Fibroblast of gingiva (primary cell): ENCODE measurements at regions not wholly inside any gene's neighbourhood (a gene's known extent, or its start where the extent isn't known, plus 50 kb on each side); places are given as distances from the start of the nearest gene placed in this dataset.
"Not testable (repeated sequence)": the region's sequence is repeated elsewhere in the genome, so short reads cannot be mapped to it uniquely, and the experiment has no call there.

Experiments used
- DNase-seq: peaks from one replicate; pipeline ENCODE4 v3.0.0-alpha.2; 2011; ENCODE audit warnings: low read depth

- no peak for DNase-seq
Measured at GRCh38 chr9:96064826-96065481, 189.5 kb downstream of the ERCC6L2 start.

- no peak for DNase-seq
Measured at GRCh38 chr9:96062854-96063253, 187.4 kb downstream of the ERCC6L2 start.

GRCh38 chr9:96062031-96062430, 186.5 kb downstream of the ERCC6L2 start:
- DNase-seq, result peak; percentile 66

- DNase-seq, result peak; percentile 59
Measured at GRCh38 chr9:96061293-96061987, 185.9 kb downstream of the ERCC6L2 start.

DNA sequence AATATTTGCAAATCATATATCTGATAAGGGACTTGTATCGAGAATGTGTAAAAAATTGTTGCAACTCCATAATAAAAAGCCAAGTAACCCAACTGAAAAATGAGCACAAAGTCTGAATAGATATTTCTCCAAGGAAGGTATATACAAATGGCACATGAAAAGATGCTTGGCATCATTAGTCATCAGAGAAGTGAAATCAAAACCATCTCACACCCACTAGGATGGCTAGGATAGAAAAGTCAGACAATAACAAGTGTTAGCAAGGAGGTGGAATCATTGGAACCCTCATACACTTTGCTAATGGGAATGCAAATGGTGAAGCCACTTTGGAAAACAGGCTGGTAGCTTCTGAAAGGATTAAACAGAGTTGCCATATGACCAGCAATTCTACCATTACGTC, 182.7 kb downstream of the ERCC6L2 start:
- no peak for DNase-seq

- no peak for DNase-seq
Measured at GRCh38 chr9:96057155-96057554, 181.7 kb downstream of the ERCC6L2 start.

DNA sequence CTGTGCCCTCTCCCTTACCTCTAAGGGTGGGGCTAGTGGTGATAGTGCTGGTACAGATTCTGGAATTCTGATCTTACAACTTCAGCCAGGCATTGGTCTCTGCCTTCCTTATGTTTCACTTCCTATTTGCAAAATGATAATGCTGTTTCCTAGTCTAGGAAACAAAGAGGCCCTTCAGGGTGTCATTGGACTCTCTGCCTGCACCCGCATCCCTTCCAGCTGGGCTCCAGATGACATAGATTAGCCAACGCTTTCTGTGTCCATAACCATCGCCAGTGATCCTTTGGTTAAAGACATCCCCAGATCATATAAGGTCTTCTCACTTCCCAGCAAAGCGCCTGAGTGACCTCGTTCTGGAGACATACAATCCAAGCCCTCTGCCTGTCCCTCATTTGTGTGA, 180.7 kb downstream of the ERCC6L2 start:
- peak; percentile 36 for DNase-seq

- DNase-seq, result not testable (repeated sequence)
Measured at GRCh38 chr9:96054248-96054647, 178.8 kb downstream of the ERCC6L2 start.

GRCh38 chr9:96052686-96053085, 177.2 kb downstream of the ERCC6L2 start:
- DNase-seq, result no peak

GRCh38 chr9:96051423-96051822, 175.9 kb downstream of the ERCC6L2 start:
- DNase-seq, result no peak

- DNase-seq, result no peak
Measured at GRCh38 chr9:96050861-96051155, 175.3 kb downstream of the ERCC6L2 start.

DNA sequence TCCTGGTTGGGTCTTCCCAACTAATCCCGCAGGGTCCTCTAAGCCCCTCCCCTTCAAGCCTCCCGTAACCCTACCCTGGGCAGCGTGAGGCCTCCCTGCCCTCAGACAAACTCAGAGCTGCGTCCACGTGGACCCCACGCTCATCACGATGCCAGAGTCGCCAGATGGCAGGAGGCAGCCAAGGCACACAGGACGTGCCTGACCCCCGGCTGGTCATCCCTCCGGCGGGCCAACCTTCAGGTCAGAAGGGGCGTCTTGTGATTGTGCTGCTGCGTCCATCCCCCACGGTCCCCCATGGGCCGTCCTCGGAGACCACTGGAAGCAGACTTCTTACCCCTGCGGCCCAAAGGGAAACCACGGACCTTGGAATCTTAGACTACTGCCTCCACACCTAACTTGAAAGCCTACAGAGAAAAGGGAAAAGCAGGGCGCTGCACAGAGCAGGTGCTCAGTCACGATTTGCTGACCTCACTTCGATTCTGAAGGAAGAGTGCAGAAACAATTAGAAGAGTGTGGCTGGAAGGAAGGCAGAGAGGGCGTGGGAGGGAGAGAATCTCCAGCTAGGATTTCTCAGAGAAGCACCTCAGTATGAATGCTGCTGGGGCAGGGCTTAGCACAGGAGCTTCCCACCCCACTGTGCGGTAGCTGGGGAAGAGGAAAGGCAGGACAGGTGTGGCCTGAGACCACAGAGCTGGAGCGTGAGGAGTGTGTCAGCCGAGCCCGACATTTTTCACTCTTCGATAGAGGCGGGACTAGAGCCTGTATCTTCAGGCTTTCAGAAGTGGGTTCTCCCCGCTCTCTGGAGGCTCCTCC, 174.8 kb downstream of the ERCC6L2 start:
- no peak for DNase-seq

GRCh38 chr9:96048956-96049831, 173.7 kb downstream of the ERCC6L2 start:
- no peak for DNase-seq

DNA sequence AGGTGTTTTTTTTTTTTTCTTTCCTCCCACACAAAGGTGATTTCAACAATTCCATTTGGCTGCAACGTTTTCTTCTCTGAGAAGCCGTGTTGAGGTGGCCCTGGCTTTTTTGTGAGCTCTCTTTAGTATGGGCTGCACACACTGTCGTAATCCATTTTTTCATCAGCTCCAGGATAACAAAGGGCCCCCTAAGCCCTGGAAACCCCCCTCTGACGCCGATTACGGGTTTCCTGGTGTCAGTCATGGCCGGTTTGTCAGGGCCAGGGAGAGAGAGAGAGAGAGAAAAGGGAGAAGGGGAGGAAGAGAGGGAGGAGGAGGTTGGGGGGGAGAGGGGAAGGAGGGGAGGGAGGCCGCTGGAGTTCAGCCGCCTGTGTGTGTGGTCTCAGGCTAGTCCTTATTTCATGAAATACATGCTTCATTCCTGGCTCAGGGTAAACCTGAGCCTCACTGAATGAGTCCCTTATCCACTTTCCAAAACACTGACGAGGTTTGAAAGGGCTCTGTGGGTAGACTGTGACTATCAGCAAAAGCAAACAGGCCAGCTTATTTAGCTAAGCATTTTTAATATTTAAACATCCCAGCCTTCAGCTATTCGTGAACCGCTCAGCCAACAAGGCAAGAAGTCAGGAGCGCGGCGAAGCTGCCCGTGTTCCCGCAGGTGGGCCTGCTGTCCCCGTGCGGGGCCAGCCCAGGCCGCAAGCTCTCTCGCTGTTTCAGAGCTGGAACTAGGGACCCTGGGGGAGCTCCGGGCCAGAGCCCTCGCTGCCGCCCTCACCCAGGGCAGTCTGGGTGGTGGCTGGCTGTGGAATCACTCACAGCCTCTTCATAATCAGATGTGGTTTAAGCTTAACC, 172.8 kb downstream of the ERCC6L2 start:
- no peak for DNase-seq

GRCh38 chr9:96047741-96048103, 172.2 kb downstream of the ERCC6L2 start:
- no peak for DNase-seq

DNA sequence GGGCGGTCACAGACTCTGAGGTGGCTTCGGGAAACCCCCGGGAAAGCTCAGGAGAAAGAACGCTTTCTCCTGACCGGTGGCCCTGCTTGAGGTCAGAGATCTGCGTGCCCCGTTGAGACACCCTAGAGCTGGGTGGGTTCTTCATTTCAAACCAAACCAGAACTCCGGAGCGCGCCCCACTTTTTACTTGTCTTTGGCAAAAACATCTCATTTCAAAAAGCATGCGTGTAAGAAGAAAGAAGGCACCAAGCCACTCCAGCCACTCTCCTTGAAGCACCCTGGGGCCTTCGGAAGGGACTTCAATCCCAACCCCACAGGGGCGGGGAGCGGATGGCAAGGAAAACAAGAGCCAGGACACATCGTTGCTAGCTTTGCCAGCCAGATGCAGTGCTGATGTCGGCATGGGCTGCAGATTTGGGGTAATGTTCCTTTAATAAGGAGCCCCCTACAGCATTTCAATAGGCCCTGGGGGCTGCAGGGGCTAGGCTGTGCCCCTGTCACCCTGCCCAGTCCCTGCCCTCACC, 171.7 kb downstream of the ERCC6L2 start:
- DNase-seq, result no peak

DNA sequence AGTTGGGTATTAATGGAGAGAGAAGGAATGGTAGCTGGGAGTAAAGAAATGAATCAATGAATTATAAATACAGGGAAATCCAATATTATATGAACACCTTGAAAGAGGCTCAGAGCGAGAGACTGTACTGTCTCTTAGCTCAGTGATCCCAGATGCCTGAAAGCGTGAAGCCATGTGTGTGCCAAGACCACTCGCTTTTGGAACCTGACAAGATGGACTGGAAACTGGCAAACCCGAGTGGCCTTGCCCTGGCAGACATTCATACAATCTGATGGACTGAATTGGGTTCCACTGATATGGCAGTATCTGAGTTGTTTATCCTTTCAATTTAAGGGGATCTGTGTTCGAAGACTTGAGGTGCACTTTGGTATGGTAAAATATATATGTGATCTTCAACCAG, 170.3 kb downstream of the ERCC6L2 start:
- DNase-seq, result no peak

- DNase-seq, result no peak
Measured at GRCh38 chr9:96044401-96044800, 168.9 kb downstream of the ERCC6L2 start.

GRCh38 chr9:96040591-96041461, 165.3 kb downstream of the ERCC6L2 start:
- no peak for DNase-seq

- no peak for DNase-seq
Measured at GRCh38 chr9:96038914-96039313, 163.4 kb downstream of the ERCC6L2 start.
